ENCODE measurements at regions not wholly inside any gene's neighbourhood (a gene's known extent, or its start where the extent isn't known, plus 50 kb on each side); places are given as distances from the start of the nearest gene placed in this dataset.

DNA sequence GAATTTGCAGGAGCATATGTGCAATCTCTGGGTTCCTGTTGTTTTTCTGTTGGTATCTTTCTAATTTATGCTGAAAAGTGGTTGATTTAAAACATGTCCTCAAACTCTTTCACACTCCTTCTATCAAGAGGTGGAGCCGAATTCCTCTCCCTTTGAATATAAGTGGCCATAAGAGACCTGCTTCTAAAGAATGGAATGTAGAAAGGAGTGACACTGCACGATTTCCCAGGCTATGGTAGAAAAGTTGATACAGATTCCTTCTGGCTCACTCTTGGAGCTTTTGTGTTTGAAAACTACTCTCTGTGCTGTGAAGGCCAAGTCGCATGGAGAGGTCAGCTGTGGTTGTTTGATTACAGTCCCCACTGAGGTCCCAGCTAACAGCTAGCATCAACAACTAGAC, 613.2 kb downstream of the ETNK1 start:
- TF ChIP-seq, protein P1, sequence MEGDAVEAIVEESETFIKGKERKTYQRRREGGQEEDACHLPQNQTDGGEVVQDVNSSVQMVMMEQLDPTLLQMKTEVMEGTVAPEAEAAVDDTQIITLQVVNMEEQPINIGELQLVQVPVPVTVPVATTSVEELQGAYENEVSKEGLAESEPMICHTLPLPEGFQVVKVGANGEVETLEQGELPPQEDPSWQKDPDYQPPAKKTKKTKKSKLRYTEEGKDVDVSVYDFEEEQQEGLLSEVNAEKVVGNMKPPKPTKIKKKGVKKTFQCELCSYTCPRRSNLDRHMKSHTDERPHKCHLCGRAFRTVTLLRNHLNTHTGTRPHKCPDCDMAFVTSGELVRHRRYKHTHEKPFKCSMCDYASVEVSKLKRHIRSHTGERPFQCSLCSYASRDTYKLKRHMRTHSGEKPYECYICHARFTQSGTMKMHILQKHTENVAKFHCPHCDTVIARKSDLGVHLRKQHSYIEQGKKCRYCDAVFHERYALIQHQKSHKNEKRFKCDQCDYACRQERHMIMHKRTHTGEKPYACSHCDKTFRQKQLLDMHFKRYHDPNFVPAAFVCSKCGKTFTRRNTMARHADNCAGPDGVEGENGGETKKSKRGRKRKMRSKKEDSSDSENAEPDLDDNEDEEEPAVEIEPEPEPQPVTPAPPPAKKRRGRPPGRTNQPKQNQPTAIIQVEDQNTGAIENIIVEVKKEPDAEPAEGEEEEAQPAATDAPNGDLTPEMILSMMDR (conservative IDR thresholded peaks at IDR 0.05; ENCODE audit: low read length): no peak
- TF ChIP-seq EZH2phosphoT487 (IDR thresholded peaks at IDR 0.05; ENCODE audit: borderline replicate concordance, low read depth, low read length): no peak
